ENCODE measurements at regions not wholly inside any gene's neighbourhood (a gene's known extent, or its start where the extent isn't known, plus 50 kb on each side); places are given as distances from the start of the nearest gene placed in this dataset.

DNA sequence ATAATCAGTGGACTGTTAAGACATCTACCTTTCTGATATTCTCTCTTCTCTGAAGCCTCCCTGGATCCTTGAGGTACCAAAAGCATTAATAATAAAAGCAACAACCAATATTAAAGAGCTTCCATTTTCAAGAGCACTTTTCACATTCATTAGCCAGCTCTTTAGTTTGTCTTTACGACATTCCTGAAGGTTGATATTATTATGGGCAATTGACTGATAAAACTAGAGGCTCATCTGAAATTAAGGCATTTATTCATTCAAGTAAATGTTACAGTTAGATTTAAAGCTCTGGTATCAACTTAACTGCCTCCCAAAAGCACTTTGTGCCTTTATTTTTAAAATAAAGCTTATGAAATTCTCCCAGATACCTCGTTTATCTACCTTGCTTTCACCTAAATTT lies 199.6 kb downstream of the PLK2 start:
- peak overlapping the region in 1 of 4 donors; percentile 32 for H3K27ac ChIP-seq
- H3K36me3 ChIP-seq = no peaks in the 10 kb centered on the region
- intact Hi-C loops (cut with DNase I; ENCODE audit: low total_unique reads) = no loop called here
- no peaks in the 10 kb centered on the region for H3K27me3 ChIP-seq
- TF ChIP-seq CTCF (IDR thresholded peaks at IDR 0.05 in 4 of 5, conservative IDR thresholded peaks at IDR 0.05 in 1 of 5) = no peak
- no peak for TF ChIP-seq POLR2A (IDR thresholded peaks at IDR 0.05)
- peaks cover 0 to 7% of the 10 kb centered on the region in 2 donors for H3K4me1 ChIP-seq
- no peaks in the 10 kb centered on the region for H3K9me3 ChIP-seq
- H3K4me3 ChIP-seq = peak overlapping the region in 1 of 4 donors; percentile 9
- DNase-seq (no peak), ATAC-seq (no peak)
- in situ Hi-C loops (cut with MboI; ENCODE audit: low sequenced_read_pairs in 4 of 4) = no loop called here

GRCh38 chr5:58259685-58260152 lies 200.2 kb downstream of the PLK2 start:
- TF ChIP-seq POLR2A (IDR thresholded peaks at IDR 0.05) (no peak), CTCF (IDR thresholded peaks at IDR 0.05 in 4 of 5, conservative IDR thresholded peaks at IDR 0.05 in 1 of 5) (no peak)
- H3K4me1 ChIP-seq = peaks cover 0 to 7% of the 10 kb centered on the region in 2 donors

GRCh38 chr5:58258984-58259684 lies 200.8 kb downstream of the PLK2 start:
- no peak for DNase-seq
- TF ChIP-seq CTCF (IDR thresholded peaks at IDR 0.05 in 4 of 5, conservative IDR thresholded peaks at IDR 0.05 in 1 of 5) = no peak
- TF ChIP-seq POLR2A (IDR thresholded peaks at IDR 0.05) = no peak
- intact Hi-C loops (cut with DNase I; ENCODE audit: low total_unique reads) = no loop called here
- no peak overlapping the region for H3K4me3 ChIP-seq
- H3K27me3 ChIP-seq = no peaks in the 10 kb centered on the region
- H3K36me3 ChIP-seq = no peaks in the 10 kb centered on the region
- H3K27ac ChIP-seq = peak overlapping the region in 2 of 4 donors; percentile 32 to 35
- peaks cover 0 to 7% of the 10 kb centered on the region in 2 donors for H3K4me1 ChIP-seq
- in situ Hi-C loops (cut with MboI; ENCODE audit: low sequenced_read_pairs in 4 of 4) = no loop called here
- no peak for ATAC-seq
- no peaks in the 10 kb centered on the region for H3K9me3 ChIP-seq

More at GRCh38 chr5:58259685-58260152, 200.2 kb downstream of the PLK2 start:
- Histone ChIP-seq H3K9me3 (no peaks in the 10 kb centered on the region), H3K36me3 (no peaks in the 10 kb centered on the region), H3K27ac (peak overlapping the region in 2 of 4 donors; percentile 32 to 35), H3K27me3 (no peaks in the 10 kb centered on the region), H3K4me3 (peak overlapping the region in 2 of 4 donors; percentile 9 to 39)
- DNase-seq (no peak), ATAC-seq (peak in 1 of 2 donors; percentile 30)
- in situ Hi-C loops (cut with MboI; ENCODE audit: low sequenced_read_pairs in 4 of 4) (no loop called here), intact Hi-C loops (cut with DNase I; ENCODE audit: low total_unique reads) (no loop called here)

- DNase-seq = no peak
- H3K9me3 ChIP-seq = no peaks in the 10 kb centered on the region
- no peaks in the 10 kb centered on the region for H3K36me3 ChIP-seq
- no peaks in the 10 kb centered on the region for H3K27me3 ChIP-seq
- no peak overlapping the region for H3K4me3 ChIP-seq
- H3K27ac ChIP-seq = no peak overlapping the region
- no peak for ATAC-seq
- TF ChIP-seq CTCF (IDR thresholded peaks at IDR 0.05 in 4 of 5, conservative IDR thresholded peaks at IDR 0.05 in 1 of 5) = no peak
- no peak for TF ChIP-seq POLR2A (IDR thresholded peaks at IDR 0.05)
- in situ Hi-C loops (cut with MboI; ENCODE audit: low sequenced_read_pairs in 4 of 4) (no loop called here), intact Hi-C loops (cut with DNase I; ENCODE audit: low total_unique reads) (no loop called here)
- peaks cover 0 to 7% of the 10 kb centered on the region in 2 donors for H3K4me1 ChIP-seq
These were observed 203.9 kb downstream of the PLK2 start for GRCh38 chr5:58255970-58256369.
